ENCODE measurements at regions not wholly inside any gene's neighbourhood (a gene's known extent, or its start where the extent isn't known, plus 50 kb on each side); places are given as distances from the start of the nearest gene placed in this dataset.

GRCh38 chr3:150202711-150203110, 205.4 kb upstream of the TSC22D2 start:
- no peaks in the 10 kb centered on the region for H3K36me3 ChIP-seq (ENCODE audit: insufficient read depth, low read depth, low read length)
- H3K27me3 ChIP-seq (ENCODE audit: insufficient read depth, low read length) = no peaks in the 10 kb centered on the region
- no peak overlapping the region; the same call in 1 of the 2 replicates for H3K4me3 ChIP-seq (ENCODE audit: low read length)
- H3K9me3 ChIP-seq (ENCODE audit: insufficient read depth, low read depth, low read length) = no peaks in the 10 kb centered on the region
- no peak overlapping the region for H3K27ac ChIP-seq (ENCODE audit: low read length)
- H3K9ac ChIP-seq (ENCODE audit: low read depth, low read length) = no peak overlapping the region
- H3K4me1 ChIP-seq (ENCODE audit: insufficient read depth, low read length) = peaks cover 14% of the 10 kb centered on the region; the same call in 1 of the 2 replicates

GRCh38 chr3:150194957-150195356, 213.1 kb upstream of the TSC22D2 start:
- Histone ChIP-seq H3K9ac (ENCODE audit: low read depth, low read length) (no peak overlapping the region), H3K36me3 (ENCODE audit: insufficient read depth, low read depth, low read length) (no peaks in the 10 kb centered on the region), H3K4me1 (ENCODE audit: insufficient read depth, low read length) (peaks cover 2% of the 10 kb centered on the region; the same call in 1 of the 2 replicates), H3K4me3 (ENCODE audit: low read length) (no peak overlapping the region), H3K9me3 (ENCODE audit: insufficient read depth, low read depth, low read length) (no peaks in the 10 kb centered on the region; the same call in 1 of the 2 replicates), H3K27ac (ENCODE audit: low read length) (no peak overlapping the region), H3K27me3 (ENCODE audit: insufficient read depth, low read length) (no peaks in the 10 kb centered on the region)

- H3K9me3 ChIP-seq (ENCODE audit: insufficient read depth, low read depth, low read length) = peaks cover 4% of the 10 kb centered on the region; the same call in 1 of the 2 replicates
- H3K36me3 ChIP-seq (ENCODE audit: insufficient read depth, low read depth, low read length) = no peaks in the 10 kb centered on the region
- H3K27me3 ChIP-seq (ENCODE audit: insufficient read depth, low read length) = no peaks in the 10 kb centered on the region
- peaks cover 2% of the 10 kb centered on the region; the same call in 1 of the 2 replicates for H3K4me1 ChIP-seq (ENCODE audit: insufficient read depth, low read length)
- H3K9ac ChIP-seq (ENCODE audit: low read depth, low read length) = no peak overlapping the region
- H3K27ac ChIP-seq (ENCODE audit: low read length) = no peak overlapping the region
- no peak overlapping the region for H3K4me3 ChIP-seq (ENCODE audit: low read length)
Measured at GRCh38 chr3:150194513-150194912, 213.6 kb upstream of the TSC22D2 start.

GRCh38 chr3:150184426-150185071, 213.9 kb upstream of the PFN2 start:
- Histone ChIP-seq H3K36me3 (ENCODE audit: insufficient read depth, low read depth, low read length) (no peaks in the 10 kb centered on the region), H3K9me3 (ENCODE audit: insufficient read depth, low read depth, low read length) (peaks cover 12% of the 10 kb centered on the region; the same call in 1 of the 2 replicates), H3K27me3 (ENCODE audit: insufficient read depth, low read length) (peaks cover 10% of the 10 kb centered on the region; the same call in 1 of the 2 replicates), H3K27ac (ENCODE audit: low read length) (no peak overlapping the region), H3K4me1 (ENCODE audit: insufficient read depth, low read length) (no peaks in the 10 kb centered on the region; the same call in 1 of the 2 replicates), H3K9ac (ENCODE audit: low read depth, low read length) (peak overlapping the region; percentile 68; the same call in 1 of the 2 replicates), H3K4me3 (ENCODE audit: low read length) (peak overlapping the region; percentile 71; the same call in 1 of the 2 replicates)

- no peaks in the 10 kb centered on the region; the same call in 1 of the 2 replicates for H3K4me1 ChIP-seq (ENCODE audit: insufficient read depth, low read length)
- peaks cover 10% of the 10 kb centered on the region; the same call in 1 of the 2 replicates for H3K27me3 ChIP-seq (ENCODE audit: insufficient read depth, low read length)
- peak overlapping the region; percentile 68 for H3K9ac ChIP-seq (ENCODE audit: low read depth, low read length)
- H3K27ac ChIP-seq (ENCODE audit: low read length) = no peak overlapping the region
- H3K9me3 ChIP-seq (ENCODE audit: insufficient read depth, low read depth, low read length) = peaks cover 5% of the 10 kb centered on the region; the same call in 1 of the 2 replicates
- no peaks in the 10 kb centered on the region for H3K36me3 ChIP-seq (ENCODE audit: insufficient read depth, low read depth, low read length)
- H3K4me3 ChIP-seq (ENCODE audit: low read length) = peak overlapping the region; percentile 71
Measured at GRCh38 chr3:150183678-150184425, 213.2 kb upstream of the PFN2 start.

GRCh38 chr3:150180334-150180733, 209.6 kb upstream of the PFN2 start:
- no peak overlapping the region for H3K9ac ChIP-seq (ENCODE audit: low read depth, low read length)
- peaks cover 10% of the 10 kb centered on the region; the same call in 1 of the 2 replicates for H3K27me3 ChIP-seq (ENCODE audit: insufficient read depth, low read length)
- H3K36me3 ChIP-seq (ENCODE audit: insufficient read depth, low read depth, low read length) = no peaks in the 10 kb centered on the region
- H3K9me3 ChIP-seq (ENCODE audit: insufficient read depth, low read depth, low read length) = no peaks in the 10 kb centered on the region
- no peaks in the 10 kb centered on the region; the same call in 1 of the 2 replicates for H3K4me1 ChIP-seq (ENCODE audit: insufficient read depth, low read length)
- no peak overlapping the region for H3K27ac ChIP-seq (ENCODE audit: low read length)
- H3K4me3 ChIP-seq (ENCODE audit: low read length) = no peak overlapping the region

GRCh38 chr3:150179330-150179729, 208.6 kb upstream of the PFN2 start:
- Histone ChIP-seq H3K9ac (ENCODE audit: low read depth, low read length) (no peak overlapping the region), H3K27me3 (ENCODE audit: insufficient read depth, low read length) (peaks cover 10% of the 10 kb centered on the region; the same call in 1 of the 2 replicates), H3K36me3 (ENCODE audit: insufficient read depth, low read depth, low read length) (no peaks in the 10 kb centered on the region), H3K9me3 (ENCODE audit: insufficient read depth, low read depth, low read length) (no peaks in the 10 kb centered on the region), H3K4me3 (ENCODE audit: low read length) (no peak overlapping the region), H3K4me1 (ENCODE audit: insufficient read depth, low read length) (no peaks in the 10 kb centered on the region; the same call in 1 of the 2 replicates), H3K27ac (ENCODE audit: low read length) (no peak overlapping the region)

- Histone ChIP-seq H3K27ac (ENCODE audit: low read length) (no peak overlapping the region), H3K27me3 (ENCODE audit: insufficient read depth, low read length) (no peaks in the 10 kb centered on the region), H3K4me1 (ENCODE audit: insufficient read depth, low read length) (no peaks in the 10 kb centered on the region), H3K36me3 (ENCODE audit: insufficient read depth, low read depth, low read length) (no peaks in the 10 kb centered on the region), H3K9me3 (ENCODE audit: insufficient read depth, low read depth, low read length) (no peaks in the 10 kb centered on the region), H3K4me3 (ENCODE audit: low read length) (no peak overlapping the region), H3K9ac (ENCODE audit: low read depth, low read length) (no peak overlapping the region)
Measured at GRCh38 chr3:150177673-150178381, 207.1 kb upstream of the PFN2 start.

GRCh38 chr3:150174179-150174578, 203.5 kb upstream of the PFN2 start:
- H3K27me3 ChIP-seq (ENCODE audit: insufficient read depth, low read length) = peaks cover 5% of the 10 kb centered on the region; the same call in 1 of the 2 replicates

GRCh38 chr3:150172356-150172755, 201.7 kb upstream of the PFN2 start:
- Histone ChIP-seq H3K9ac (ENCODE audit: low read depth, low read length) (no peak overlapping the region), H3K27me3 (ENCODE audit: insufficient read depth, low read length) (peaks cover 5% of the 10 kb centered on the region; the same call in 1 of the 2 replicates), H3K27ac (ENCODE audit: low read length) (no peak overlapping the region), H3K9me3 (ENCODE audit: insufficient read depth, low read depth, low read length) (no peaks in the 10 kb centered on the region), H3K36me3 (ENCODE audit: insufficient read depth, low read depth, low read length) (no peaks in the 10 kb centered on the region), H3K4me3 (ENCODE audit: low read length) (no peak overlapping the region), H3K4me1 (ENCODE audit: insufficient read depth, low read length) (no peaks in the 10 kb centered on the region)

More at GRCh38 chr3:150174179-150174578, 203.5 kb upstream of the PFN2 start:
- H3K9me3 ChIP-seq (ENCODE audit: insufficient read depth, low read depth, low read length) = no peaks in the 10 kb centered on the region
- no peaks in the 10 kb centered on the region for H3K36me3 ChIP-seq (ENCODE audit: insufficient read depth, low read depth, low read length)
- no peak overlapping the region for H3K9ac ChIP-seq (ENCODE audit: low read depth, low read length)
- H3K27ac ChIP-seq (ENCODE audit: low read length) = no peak overlapping the region
- H3K4me3 ChIP-seq (ENCODE audit: low read length) = no peak overlapping the region
- H3K4me1 ChIP-seq (ENCODE audit: insufficient read depth, low read length) = no peaks in the 10 kb centered on the region

- Histone ChIP-seq H3K27ac (ENCODE audit: low read length) (no peak overlapping the region), H3K36me3 (ENCODE audit: insufficient read depth, low read depth, low read length) (no peaks in the 10 kb centered on the region), H3K9ac (ENCODE audit: low read depth, low read length) (no peak overlapping the region), H3K4me3 (ENCODE audit: low read length) (no peak overlapping the region), H3K9me3 (ENCODE audit: insufficient read depth, low read depth, low read length) (no peaks in the 10 kb centered on the region), H3K27me3 (ENCODE audit: insufficient read depth, low read length) (peaks cover 5% of the 10 kb centered on the region; the same call in 1 of the 2 replicates), H3K4me1 (ENCODE audit: insufficient read depth, low read length) (peaks cover 4% of the 10 kb centered on the region; the same call in 1 of the 2 replicates)
Measured at GRCh38 chr3:150170852-150171520, 200.3 kb upstream of the PFN2 start.

Measured in iPS-20b (cell line).